SU-DHL-6 (cell line): ENCODE measurements at regions not wholly inside any gene's neighbourhood (a gene's known extent, or its start where the extent isn't known, plus 50 kb on each side); places are given as distances from the start of the nearest gene placed in this dataset.

Experiments used
- H2AFZ ChIP-seq: fragments of 200-600 bp; sonication (generic); 2 replicates; pipeline ENCODE4 v1.6.1; 2014; ENCODE audit warnings: low read depth, mild to moderate bottlenecking, moderate library complexity, mixed read lengths, antibody characterized with exemption, low read length; ENCODE audit not compliant: severe bottlenecking
- H3F3A ChIP-seq: fragments of 200-600 bp; shearing (Covaris generic); 2 replicates; pipeline ENCODE4 v1.6.0; 2016; ENCODE audit warnings: antibody characterized with exemption, mild to moderate bottlenecking; ENCODE audit not compliant: insufficient read depth
- H3K27ac ChIP-seq: fragments of 200-600 bp; sonication (generic); 2 replicates; pipeline ENCODE4 v1.5.1; 2016; ENCODE audit warnings: low read depth, mild to moderate bottlenecking, low read length, moderate library complexity, mixed read lengths
- H3K27me3 ChIP-seq: fragments of 200-600 bp; sonication (generic), shearing (Covaris generic); 2 replicates; pipeline ENCODE4 v1.6.0; 2014; ENCODE audit warnings: mild to moderate bottlenecking, low read length
- H3K36me3 ChIP-seq: fragments of 200-600 bp; sonication (generic); 2 replicates; pipeline ENCODE4 v1.6.1; 2014; ENCODE audit warnings: mild to moderate bottlenecking, low read length, mixed read lengths
- H3K4me2 ChIP-seq: fragments of 300-600, 200-600 bp; shearing (Covaris generic), sonication (generic); 2 replicates; pipeline ENCODE4 v1.6.0; 2014; ENCODE audit warnings: low read length, low read depth, mild to moderate bottlenecking; ENCODE audit not compliant: poor library complexity, severe bottlenecking
- H3K4me3 ChIP-seq: fragments of 200-600 bp; sonication (generic); 2 replicates; pipeline ENCODE4 v1.5.1; 2014; ENCODE audit warnings: antibody characterized with exemption, low read length, mild to moderate bottlenecking, mixed read lengths; ENCODE audit not compliant: insufficient read depth, poor library complexity, severe bottlenecking
- H3K79me2 ChIP-seq: fragments of 200-600 bp; sonication (generic); 2 replicates; pipeline ENCODE4 v1.6.1; 2014; ENCODE audit warnings: mild to moderate bottlenecking, low read length, moderate library complexity; ENCODE audit not compliant: insufficient read depth
- H3K9ac ChIP-seq: fragments of 200-600 bp; sonication (generic); 2 replicates; pipeline ENCODE4 v1.7.0; 2014; ENCODE audit warnings: mild to moderate bottlenecking, low read length
- H3K9me2 ChIP-seq: fragments of 200-600 bp; sonication (generic); replicated peaks from 2 replicates; pipeline ENCODE4 v1.6.1; 2014; ENCODE audit warnings: low read length; ENCODE audit not compliant: insufficient read depth
- H3K9me3 ChIP-seq: fragments of 200-600 bp; sonication (generic); 2 replicates; pipeline ENCODE4 v1.6.1; 2014; ENCODE audit warnings: low read length, mixed read lengths; ENCODE audit not compliant: insufficient read depth
- H4K20me1 ChIP-seq: fragments of 200-600 bp; sonication (generic); 2 replicates; pipeline ENCODE4 v1.6.1; 2014; ENCODE audit warnings: low read depth, mild to moderate bottlenecking, antibody characterized with exemption, low read length, moderate library complexity, mixed read lengths
- EZH2phosphoT487 ChIP-seq: fragments of 200-600 bp; sonication (generic), shearing (Covaris generic); conservative IDR thresholded peaks from 2 replicates; pipeline ENCODE4 v1.6.1; 2018; ENCODE audit warnings: mild to moderate bottlenecking, antibody characterized with exemption, low read length, moderate library complexity, mixed read lengths
- TF ChIP-seq, protein P1 (sequence below): fragments of 200-600 bp; sonication (generic); IDR thresholded peaks from one replicate; pipeline ENCODE4 v1.5.1; 2017; ENCODE audit warnings: antibody characterized with exemption, mild to moderate bottlenecking, low read length, moderate library complexity; ENCODE audit not compliant: insufficient read depth, poor library complexity, severe bottlenecking

DNA sequence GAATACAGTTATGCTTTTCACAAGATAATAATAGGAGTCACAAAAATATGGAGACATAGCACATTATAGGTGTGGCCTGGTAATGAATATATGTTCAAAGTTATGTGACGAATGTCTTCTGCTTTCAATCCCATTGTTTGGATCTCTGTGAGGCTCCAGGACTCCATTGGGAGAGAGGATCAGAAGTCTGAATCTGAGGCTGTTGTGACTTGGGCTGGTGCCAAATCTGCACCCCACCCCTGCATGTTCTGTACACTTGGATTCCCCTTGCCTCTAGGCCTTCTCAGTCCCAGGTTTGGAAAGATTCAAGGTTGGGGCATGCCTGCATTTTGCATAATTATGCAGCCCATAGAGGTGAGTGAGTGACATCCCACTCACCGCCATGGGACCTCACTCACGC lies 103.1 kb upstream of the MGAT5 start:
- no peaks in the 10 kb centered on the region for H3F3A ChIP-seq
- no peak overlapping the region for H3K9ac ChIP-seq
- H3K79me2 ChIP-seq: peaks cover 9% of the 10 kb centered on the region; the same call in 1 of the 2 replicates
- TF ChIP-seq, protein P1, sequence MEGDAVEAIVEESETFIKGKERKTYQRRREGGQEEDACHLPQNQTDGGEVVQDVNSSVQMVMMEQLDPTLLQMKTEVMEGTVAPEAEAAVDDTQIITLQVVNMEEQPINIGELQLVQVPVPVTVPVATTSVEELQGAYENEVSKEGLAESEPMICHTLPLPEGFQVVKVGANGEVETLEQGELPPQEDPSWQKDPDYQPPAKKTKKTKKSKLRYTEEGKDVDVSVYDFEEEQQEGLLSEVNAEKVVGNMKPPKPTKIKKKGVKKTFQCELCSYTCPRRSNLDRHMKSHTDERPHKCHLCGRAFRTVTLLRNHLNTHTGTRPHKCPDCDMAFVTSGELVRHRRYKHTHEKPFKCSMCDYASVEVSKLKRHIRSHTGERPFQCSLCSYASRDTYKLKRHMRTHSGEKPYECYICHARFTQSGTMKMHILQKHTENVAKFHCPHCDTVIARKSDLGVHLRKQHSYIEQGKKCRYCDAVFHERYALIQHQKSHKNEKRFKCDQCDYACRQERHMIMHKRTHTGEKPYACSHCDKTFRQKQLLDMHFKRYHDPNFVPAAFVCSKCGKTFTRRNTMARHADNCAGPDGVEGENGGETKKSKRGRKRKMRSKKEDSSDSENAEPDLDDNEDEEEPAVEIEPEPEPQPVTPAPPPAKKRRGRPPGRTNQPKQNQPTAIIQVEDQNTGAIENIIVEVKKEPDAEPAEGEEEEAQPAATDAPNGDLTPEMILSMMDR: no peak
- TF ChIP-seq EZH2phosphoT487: no peak
- no peak overlapping the region for H3K4me2 ChIP-seq
- no peak overlapping the region for H2AFZ ChIP-seq
- no peak overlapping the region for H3K4me3 ChIP-seq
- 0 out of 2 replicates have a peak, but pooled peaks cover under 1% of the 10 kb centered on the region for H4K20me1 ChIP-seq
- H3K9me3 ChIP-seq: no peaks in the 10 kb centered on the region
- no peaks in the 10 kb centered on the region for H3K27me3 ChIP-seq
- H3K9me2 ChIP-seq: no peaks in the 10 kb centered on the region
- H3K27ac ChIP-seq: no peak overlapping the region
- H3K36me3 ChIP-seq: no peaks in the 10 kb centered on the region

DNA sequence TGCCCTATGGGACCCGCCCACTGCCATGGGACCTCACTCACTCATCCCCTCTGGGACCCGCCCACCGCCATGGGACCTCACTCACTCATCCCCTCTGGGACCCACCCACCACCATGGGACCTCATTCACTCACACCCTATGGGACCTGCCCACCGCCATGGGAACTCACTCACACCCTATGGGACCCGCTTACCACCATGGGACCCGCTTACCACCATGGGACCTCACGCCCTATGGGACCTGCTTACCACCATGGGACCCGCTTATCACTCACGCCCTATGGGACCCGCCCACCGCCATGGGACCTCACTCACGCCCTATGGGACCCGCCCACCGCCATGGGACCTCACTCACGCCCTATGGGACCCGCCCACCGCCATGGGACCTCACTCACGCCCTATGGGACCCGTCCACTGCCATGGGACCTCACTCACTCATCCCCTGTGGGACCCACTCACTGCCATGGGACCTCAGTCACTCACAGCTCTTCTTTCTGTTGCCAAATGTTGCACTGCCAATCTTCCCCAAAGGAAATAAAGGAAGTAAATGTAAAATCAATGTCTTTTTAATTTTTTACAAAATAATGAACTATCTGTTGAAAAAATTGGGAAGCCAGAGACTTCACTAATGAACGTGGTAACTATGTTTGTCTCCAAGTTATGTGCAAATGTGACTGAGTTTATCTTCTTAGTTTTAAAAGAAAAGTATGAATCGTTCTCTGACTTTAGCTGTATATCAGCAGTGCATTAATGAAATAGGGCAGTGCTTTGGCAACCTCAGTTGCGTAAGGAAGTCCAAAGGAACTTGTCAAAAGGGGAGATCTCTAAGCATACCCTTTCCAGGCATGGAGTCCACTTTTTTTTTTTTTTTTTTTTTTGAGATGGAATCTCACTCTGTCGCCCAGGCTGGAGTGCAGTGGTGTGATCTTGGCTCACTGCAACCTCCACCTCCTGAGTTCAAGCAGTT lies 101.5 kb upstream of the MGAT5 start:
- Histone ChIP-seq H2AFZ (no peak overlapping the region), H3K9me2 (no peaks in the 10 kb centered on the region), H3K9me3 (no peaks in the 10 kb centered on the region), H3K4me3 (no peak overlapping the region), H3K27ac (no peak overlapping the region), H3K9ac (no peak overlapping the region), H3K4me2 (no peak overlapping the region), H3K36me3 (no peaks in the 10 kb centered on the region), H4K20me1 (0 out of 2 replicates have a peak, but pooled peaks cover 4% of the 10 kb centered on the region), H3K79me2 (peaks cover 5% of the 10 kb centered on the region; the same call in 1 of the 2 replicates), H3K27me3 (no peaks in the 10 kb centered on the region), H3F3A (no peaks in the 10 kb centered on the region)
- no peak for TF ChIP-seq EZH2phosphoT487
- TF ChIP-seq, protein P1: no peak

DNA sequence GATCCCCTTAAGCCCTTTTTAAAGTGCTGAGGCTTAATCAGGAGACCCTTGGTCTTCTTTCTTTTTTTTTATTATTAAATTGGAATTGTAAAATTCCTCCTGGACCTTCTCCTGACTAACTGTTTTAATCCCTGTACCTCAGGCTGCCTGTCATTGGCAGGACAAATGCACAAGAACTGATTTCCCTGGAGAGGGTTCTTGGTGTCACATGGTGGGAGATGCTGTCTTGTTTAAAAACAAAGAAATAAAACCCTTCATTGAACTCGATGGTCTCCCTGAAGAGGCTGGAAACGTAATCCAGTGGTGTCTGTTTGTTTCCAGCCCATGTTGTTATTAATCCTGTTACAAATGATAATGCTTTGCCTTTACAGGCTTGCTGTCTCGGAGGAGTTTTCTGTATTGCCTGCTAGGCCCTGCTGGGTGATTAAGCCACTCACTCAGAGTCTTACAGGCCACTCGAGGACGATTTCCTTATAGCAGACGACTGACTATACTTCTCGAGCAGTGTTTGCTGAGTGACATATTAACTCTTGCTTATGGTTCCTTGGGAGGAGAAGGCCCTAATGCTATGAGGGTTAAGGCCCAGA lies 100.5 kb upstream of the MGAT5 start:
- no peak overlapping the region for H2AFZ ChIP-seq
- H3K9ac ChIP-seq: no peak overlapping the region
- no peaks in the 10 kb centered on the region for H3F3A ChIP-seq
- H3K79me2 ChIP-seq: 0 out of 2 replicates have a peak, but pooled peaks cover 13% of the 10 kb centered on the region
- no peak overlapping the region for H3K4me3 ChIP-seq
- H3K9me2 ChIP-seq: no peaks in the 10 kb centered on the region
- H3K27me3 ChIP-seq: no peaks in the 10 kb centered on the region
- TF ChIP-seq, protein P1: no peak
- TF ChIP-seq EZH2phosphoT487: no peak
- 0 out of 2 replicates have a peak, but pooled peaks cover 4% of the 10 kb centered on the region for H4K20me1 ChIP-seq
- H3K4me2 ChIP-seq: no peak overlapping the region
- no peak overlapping the region for H3K27ac ChIP-seq
- H3K36me3 ChIP-seq: no peaks in the 10 kb centered on the region
- no peaks in the 10 kb centered on the region for H3K9me3 ChIP-seq
